ENCODE measurements at regions not wholly inside any gene's neighbourhood (a gene's known extent, or its start where the extent isn't known, plus 50 kb on each side); places are given as distances from the start of the nearest gene placed in this dataset.
A peak's percentile ranks its signal among the peaks of the same experiment; 100 is the strongest.
"Not testable (repeated sequence)": the region's sequence is repeated elsewhere in the genome, so short reads cannot be mapped to it uniquely, and the experiment has no call there.

DNA sequence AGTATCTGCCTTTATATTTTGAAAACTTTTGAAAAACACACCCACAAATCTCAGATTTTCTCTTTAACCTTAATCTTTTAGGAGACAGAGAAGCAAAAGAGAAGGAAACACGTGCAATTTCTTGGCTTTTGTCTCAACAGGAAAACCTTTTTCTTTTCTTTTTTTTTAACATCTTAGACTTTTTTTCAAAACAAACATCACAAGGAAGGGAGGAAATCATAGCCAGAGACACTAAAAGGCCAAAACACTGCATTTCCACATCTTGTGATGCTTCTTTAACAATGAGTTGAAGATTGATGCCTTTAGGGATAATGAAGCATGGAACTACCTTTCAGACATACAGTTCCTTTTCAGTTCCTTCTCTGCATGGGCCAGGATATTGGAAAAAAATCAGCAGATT is 136.6 kb upstream of the NRBF2 start:
- no peak for DNase-seq

DNA sequence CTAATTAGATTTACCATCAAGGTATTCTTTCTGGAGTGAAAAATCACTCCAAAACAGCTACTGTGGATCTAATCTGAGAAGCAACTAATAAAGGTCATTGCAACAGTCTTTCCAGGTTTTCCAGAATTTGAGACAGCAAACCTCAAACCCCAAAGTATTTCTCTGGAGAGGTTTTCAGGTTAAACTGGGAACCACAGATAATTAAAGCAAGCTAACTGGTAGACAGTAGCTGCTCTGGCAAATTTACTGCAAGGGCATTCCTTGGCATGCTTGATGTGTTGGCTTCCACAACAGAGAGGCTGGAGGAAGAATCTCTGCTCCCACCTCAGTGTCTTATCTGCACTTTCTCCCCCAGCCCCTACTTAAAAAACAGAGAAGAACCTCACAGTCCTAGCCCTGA is 140.0 kb upstream of the NRBF2 start:
- no peak for DNase-seq

DNA sequence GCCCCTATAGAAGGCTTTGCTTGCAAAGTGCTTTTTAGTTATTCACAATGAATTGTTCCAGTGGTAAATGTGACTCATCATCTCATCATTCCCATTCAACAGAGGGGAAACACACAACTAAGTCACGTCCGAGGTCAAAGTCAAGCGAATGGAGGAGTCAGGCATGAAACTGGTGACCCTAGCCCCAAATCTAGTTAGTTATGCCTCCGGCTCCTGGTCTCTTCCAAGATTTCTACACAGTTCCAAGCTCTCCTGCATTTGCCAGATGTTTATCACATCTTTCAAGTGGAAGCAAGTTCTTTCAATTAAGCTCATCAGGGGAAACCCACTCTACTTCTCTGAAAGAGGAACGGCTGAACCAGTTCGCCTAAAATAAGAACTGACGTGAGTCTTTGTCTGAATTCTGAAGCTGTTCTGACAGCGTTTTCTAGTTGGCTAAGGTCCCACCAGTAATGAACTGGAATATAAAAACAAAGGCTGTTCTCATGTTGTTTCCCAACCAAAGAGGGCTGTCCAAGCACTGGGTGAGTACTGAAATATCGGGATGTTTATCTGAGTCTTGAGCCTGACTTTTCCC is 140.9 kb upstream of the NRBF2 start:
- peak; percentile 34 for DNase-seq

GRCh38 chr10:62990126-62990525 is 143.0 kb upstream of the NRBF2 start:
- no peak for DNase-seq

DNA sequence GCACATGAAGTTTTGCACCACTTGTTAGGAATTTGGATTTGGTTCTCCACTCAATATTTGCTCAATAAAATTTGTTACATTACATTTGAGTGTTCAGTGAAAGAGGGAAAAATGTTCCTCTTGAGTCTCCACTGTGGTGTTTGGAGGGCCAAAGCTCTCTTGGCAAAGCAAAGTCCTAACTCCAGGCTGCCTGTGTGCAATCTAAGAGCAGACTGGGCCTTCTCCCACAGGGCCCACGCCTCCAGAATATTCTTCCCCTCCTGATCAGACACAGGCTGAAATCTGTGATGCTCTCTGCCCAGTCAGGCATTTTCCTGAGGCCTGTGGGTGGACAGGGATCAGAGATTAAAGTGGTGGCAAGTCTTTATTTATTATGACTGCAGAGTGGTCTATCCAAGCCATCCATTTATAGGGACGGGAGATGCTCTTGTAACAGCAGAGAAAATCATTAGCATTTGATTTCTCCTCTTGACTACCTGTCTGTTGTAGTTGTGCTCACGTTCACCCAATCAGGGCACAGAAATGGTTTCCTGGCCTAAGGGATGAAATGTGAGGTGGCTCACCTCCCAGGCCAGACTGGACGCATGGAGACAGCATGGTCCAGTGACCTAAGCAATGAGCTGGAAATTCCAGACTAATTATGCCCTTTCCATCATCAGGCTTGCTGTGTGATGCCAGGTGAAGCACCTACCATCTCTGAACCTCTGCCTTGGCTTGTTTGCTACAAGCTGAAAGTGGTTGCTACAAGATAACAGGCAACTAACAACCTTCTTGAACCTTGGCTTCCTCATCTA is 147.1 kb upstream of the NRBF2 start:
- no peak for DNase-seq

DNA sequence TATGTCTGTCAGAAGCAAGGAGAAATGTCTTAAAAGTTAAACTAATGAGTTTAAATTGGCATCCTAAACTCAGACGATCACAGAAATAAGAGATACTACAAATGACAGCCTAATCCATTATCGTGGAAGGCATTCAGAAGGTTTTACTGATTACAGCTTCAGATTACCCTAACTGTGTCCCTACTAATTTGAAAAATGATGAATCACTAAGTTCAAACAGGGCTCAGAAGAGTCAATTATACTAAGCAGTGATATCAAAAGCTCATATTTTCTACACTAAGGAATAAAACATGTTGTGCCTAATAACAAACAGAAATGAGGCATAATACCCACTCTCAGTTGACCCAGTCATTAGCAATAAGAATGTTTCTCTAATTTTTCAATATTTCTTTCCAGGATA is 152.0 kb upstream of the NRBF2 start:
- DNase-seq = no peak

DNA sequence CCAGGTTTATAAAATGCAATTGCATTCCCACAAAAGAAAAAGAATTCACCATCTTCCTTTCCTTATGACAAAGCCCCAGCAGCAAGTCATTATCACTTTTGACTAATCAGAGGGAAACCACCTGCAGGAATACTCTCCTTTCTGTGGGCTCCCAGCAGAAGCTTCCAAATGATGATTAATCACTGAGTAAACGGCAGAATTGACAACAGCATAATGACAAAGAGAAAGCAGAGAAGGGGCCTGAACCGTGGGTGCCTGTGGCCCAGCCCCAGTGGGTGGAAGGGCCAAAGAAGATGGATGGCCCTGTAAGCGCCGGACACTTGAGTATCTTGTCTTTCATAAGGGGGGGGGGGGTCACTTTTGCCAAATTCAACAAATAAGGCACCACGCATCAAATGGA is 152.4 kb upstream of the NRBF2 start:
- DNase-seq = peak; percentile 45

- no peak for DNase-seq
These were observed 153.2 kb upstream of the NRBF2 start for GRCh38 chr10:62979921-62980320.

GRCh38 chr10:62978482-62978881 is 154.6 kb upstream of the NRBF2 start:
- DNase-seq = peak; percentile 21

DNA sequence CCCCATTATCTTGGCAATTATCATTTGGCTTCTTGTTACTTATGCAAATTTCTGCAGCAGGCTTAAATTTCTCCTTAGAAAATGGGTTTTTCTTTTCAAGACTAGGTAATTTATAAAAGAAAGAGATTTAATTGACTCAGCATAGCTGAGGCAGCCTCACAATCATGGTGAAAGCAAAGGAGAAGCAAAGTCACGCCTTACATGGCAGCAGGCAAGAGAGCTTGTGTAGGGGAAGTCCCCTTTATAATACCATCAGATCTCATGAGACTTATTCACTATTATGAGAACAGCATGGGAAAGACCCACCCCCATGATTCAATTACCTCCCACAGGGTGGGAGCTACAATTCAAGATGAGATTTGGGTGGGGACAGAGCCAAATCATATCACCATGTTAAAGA is 158.3 kb upstream of the NRBF2 start:
- not testable (repeated sequence) for DNase-seq

- DNase-seq = no peak
These were observed 155.9 kb upstream of the EGR2 start for GRCh38 chr10:62972103-62972502.

DNA sequence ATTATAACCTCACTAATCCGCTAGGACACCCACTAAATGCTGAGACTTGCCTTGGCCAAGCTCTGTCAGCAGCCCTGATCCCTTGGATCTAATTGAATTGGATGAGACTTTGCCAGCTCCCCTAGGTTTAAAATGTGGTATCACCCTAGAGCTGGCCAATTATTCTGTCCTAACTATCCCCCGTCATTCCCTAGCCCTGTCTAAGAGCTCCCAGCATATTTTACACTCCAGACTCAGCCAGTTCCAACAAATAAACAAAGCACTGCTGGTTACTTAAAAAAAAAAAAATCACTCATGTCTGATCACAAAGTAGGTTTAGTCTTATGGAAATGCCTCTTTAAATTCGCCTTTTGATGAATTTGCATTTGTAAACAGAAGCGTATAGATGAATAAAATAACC is 147.9 kb upstream of the EGR2 start:
- DNase-seq = no peak

DNA sequence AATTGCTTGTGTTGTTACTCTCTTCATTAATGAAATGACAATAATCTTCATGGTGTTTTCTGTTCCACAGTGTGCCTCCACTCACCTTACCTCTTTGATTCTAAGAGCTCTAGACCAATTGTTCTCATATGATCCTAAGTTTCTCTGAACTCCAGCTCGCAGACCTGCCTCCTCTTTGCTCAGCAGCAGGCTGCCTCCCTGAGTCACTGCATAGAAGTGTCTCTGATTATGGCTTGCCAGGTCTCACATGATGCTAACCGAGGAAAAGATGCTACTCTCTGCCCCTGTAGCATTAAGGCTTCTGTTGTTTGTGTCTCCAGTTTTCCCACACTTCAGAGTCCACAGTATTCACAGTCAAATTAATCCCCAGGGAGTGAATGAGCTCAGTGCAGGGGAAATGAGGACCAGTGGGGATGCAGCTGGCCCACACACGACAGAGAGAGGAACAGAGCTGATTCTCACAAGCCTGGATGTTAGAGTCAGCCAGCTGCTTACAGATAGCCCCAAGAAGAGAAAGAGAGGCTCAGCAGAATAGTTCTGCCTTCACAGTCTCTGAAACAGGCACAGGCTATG is 145.9 kb upstream of the EGR2 start:
- no peak for DNase-seq

- DNase-seq = no peak
These were observed 144.2 kb upstream of the EGR2 start for GRCh38 chr10:62960416-62960815.

- no peak for DNase-seq
These were observed 143.4 kb upstream of the EGR2 start for GRCh38 chr10:62959553-62959952.

GRCh38 chr10:62958980-62959379 is 142.8 kb upstream of the EGR2 start:
- no peak for DNase-seq

GRCh38 chr10:62946278-62946677 is 130.1 kb upstream of the EGR2 start:
- DNase-seq = no peak

DNA sequence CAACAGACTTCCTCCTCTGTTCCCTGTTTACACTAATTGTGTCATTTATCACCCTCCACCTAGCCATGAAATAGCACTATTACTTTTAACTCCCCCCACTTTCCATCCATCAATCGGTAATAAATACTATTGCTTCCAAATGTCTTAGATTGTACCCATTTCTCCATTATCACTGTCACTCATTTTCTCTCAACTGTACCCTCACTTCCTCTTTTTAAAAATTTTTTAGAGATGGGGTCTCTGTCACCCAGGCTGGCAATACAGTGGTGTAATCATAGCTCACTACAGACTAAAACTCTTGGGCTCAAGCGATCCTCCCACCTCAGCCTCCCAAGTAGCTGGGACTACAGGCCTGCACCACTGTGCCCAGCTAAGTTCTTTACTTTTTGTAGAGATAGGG is 123.5 kb upstream of the EGR2 start:
- no peak for DNase-seq

DNA sequence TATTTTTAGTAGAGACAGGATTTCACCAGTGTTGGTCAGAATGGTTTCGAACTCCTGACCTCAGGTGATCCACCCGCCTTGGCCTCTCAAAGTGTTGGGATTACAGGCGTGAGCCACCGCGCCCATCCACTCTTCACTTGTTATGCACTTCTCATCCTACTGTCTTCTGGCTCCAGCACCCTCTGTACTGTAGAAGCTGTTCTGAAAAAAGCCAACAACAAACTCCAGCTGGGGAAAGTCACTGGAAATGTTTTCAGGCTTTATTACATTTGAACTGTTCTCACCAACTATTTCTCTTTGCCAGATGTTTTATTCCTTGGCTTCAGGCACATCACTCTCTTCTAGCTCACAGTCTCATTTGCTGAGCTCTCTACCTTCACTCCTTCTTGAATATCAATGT is 122.5 kb upstream of the EGR2 start:
- DNase-seq = no peak

DNA sequence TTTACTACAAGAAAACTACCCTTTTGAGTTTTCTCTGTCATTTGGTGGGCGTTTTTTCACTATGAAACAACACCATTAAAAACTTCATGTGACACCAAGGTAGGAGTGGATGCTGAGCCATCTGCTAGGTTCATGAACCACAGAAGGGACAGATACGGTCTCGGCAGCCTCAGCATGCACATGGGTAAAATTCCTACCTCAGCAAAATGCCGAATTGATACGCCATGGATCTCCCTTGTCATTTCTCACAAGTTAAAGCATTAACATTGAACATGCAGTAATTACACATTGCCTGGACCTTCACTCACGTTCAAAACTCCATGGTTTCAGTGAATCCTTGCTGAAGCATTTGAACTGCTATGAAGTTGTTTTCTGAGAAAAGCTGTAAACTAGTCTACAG is 121.5 kb upstream of the EGR2 start:
- DNase-seq = no peak

- DNase-seq = no peak
These were observed 118.9 kb upstream of the EGR2 start for GRCh38 chr10:62935022-62935421.

- no peak for DNase-seq
These were observed 118.1 kb upstream of the EGR2 start for GRCh38 chr10:62934258-62934657.

DNA sequence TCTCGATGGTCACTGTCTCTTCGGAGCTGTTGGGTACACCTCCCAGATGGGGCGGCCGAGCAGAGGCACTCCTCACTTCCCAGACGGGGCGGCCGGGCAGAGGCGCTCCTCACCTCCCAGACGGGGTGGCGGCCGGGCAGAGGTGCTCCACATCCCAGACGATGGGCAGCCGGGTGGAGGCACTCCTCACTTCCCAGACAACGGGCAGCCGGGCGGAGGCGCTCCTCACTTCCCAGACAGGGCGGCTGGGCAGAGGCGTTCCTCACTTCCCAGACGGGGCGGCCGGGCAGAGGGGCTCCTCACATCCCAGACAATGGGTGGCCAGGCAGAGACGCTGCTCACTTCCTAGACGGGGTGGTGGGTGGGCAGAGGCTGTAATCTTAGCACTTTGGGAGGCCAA is 112.6 kb upstream of the EGR2 start:
- DNase-seq = not testable (repeated sequence)

DNA sequence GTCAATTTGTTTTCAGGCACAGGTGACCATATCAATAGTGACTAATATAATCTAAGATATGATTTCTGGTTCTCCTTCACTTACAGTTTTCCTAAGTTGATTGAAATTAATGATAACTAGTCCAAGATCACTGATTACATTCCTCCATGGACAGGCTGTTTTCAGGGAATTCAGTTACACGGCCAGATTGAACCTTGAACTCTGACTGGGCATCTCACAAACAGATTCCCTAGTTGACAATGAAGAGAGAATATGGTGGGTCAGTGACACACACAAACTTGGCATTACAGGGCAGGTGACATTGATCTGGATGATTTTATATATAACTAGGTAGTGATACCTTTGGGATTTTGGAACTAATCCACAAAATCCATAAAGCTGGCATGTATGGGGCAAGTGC is 110.2 kb upstream of the EGR2 start:
- no peak for DNase-seq

GRCh38 chr10:62924344-62924748 is 108.2 kb upstream of the EGR2 start:
- no peak for DNase-seq
